Liver (tissue), 8 donors: ENCODE measurements at regions not wholly inside any gene's neighbourhood (a gene's known extent, or its start where the extent isn't known, plus 50 kb on each side); places are given as distances from the start of the nearest gene placed in this dataset.

Source experiments
- DNase-seq: peaks from one replicate; pipeline ENCODE4 v3.0.0-alpha.2; 2017; ENCODE audit warnings: low spot score
- H3K27ac ChIP-seq, 2 donors: one replicate each; pipeline ENCODE4 v1.7.0; 2013; ENCODE audit warnings: inconsistent platforms in 2 of 2, low read length in 2 of 2, control low read depth in 1 of 2, low read depth in 1 of 2, mild to moderate bottlenecking in 1 of 2
- H3K27me3 ChIP-seq, 4 donors: one replicate each; pipeline versions ENCODE4 v1.6.1 to v1.7.0; 2013; ENCODE audit warnings: low read length in 3 of 4, inconsistent platforms in 1 of 4, mild to moderate bottlenecking in 1 of 4, moderate library complexity in 1 of 4; ENCODE audit not compliant: control insufficient read depth in 4 of 4, insufficient read depth in 4 of 4
- H3K36me3 ChIP-seq, 4 donors: one replicate each; pipeline versions ENCODE4 v1.6.1 to v1.7.0; 2013; ENCODE audit warnings: low read length in 3 of 4, mild to moderate bottlenecking in 3 of 4, low read depth in 1 of 4, moderate library complexity in 1 of 4; ENCODE audit not compliant: control insufficient read depth in 4 of 4, insufficient read depth in 3 of 4
- H3K4me1 ChIP-seq, 4 donors: one replicate each; pipeline versions ENCODE4 v1.6.1 to v1.7.0; 2013; ENCODE audit warnings: low read length in 3 of 4, mild to moderate bottlenecking in 3 of 4, moderate library complexity in 1 of 4; ENCODE audit not compliant: control insufficient read depth in 4 of 4, insufficient read depth in 4 of 4
- H3K4me3 ChIP-seq, 3 donors: one replicate each; pipeline versions ENCODE4 v1.6.1 to v1.7.0; 2013; ENCODE audit warnings: low read length in 3 of 3, control low read depth in 1 of 3, low read depth in 1 of 3, mild to moderate bottlenecking in 1 of 3
- H3K9ac ChIP-seq, 2 donors: one replicate each; pipeline ENCODE4 v1.7.0; 2013; ENCODE audit warnings: low read length in 2 of 2, mild to moderate bottlenecking in 2 of 2, moderate library complexity in 2 of 2, control low read depth in 1 of 2, low read depth in 1 of 2
- H3K9me3 ChIP-seq, 4 donors: one replicate each; pipeline versions ENCODE4 v1.6.1 to v1.7.0; 2013; ENCODE audit warnings: low read length in 3 of 4; ENCODE audit not compliant: control insufficient read depth in 4 of 4
- EGR1 ChIP-seq, 2 donors: IDR thresholded peaks; 2 replicates each; pipeline ENCODE4 v1.6.1; 2016 to 2018; ENCODE audit warnings: antibody characterized with exemption in 2 of 2, low read depth in 2 of 2
- FOXA1 ChIP-seq: IDR thresholded peaks from 2 replicates; pipeline ENCODE4 v1.6.1; 2016; ENCODE audit warnings: antibody characterized with exemption
- FOXA2 ChIP-seq: IDR thresholded peaks from 2 replicates; pipeline ENCODE4 v1.6.1; 2016; ENCODE audit warnings: antibody characterized with exemption
- GABPA ChIP-seq, 2 donors: IDR thresholded peaks in 1 of 2; conservative IDR thresholded peaks in 1 of 2; 2 replicates each; pipeline ENCODE4 v1.6.1; 2016; ENCODE audit warnings: antibody characterized with exemption in 2 of 2, mild to moderate bottlenecking in 1 of 2, moderate library complexity in 1 of 2
- HNF4A ChIP-seq, 2 donors: conservative IDR thresholded peaks; 2 replicates each; pipeline ENCODE4 v1.6.1; 2016; ENCODE audit warnings: antibody characterized with exemption in 2 of 2, mild to moderate bottlenecking in 2 of 2
- HNF4G ChIP-seq: IDR thresholded peaks from 2 replicates; pipeline ENCODE4 v1.6.1; 2016; ENCODE audit warnings: antibody characterized with exemption
- JUND ChIP-seq, 2 donors: IDR thresholded peaks; 2 replicates each; pipeline ENCODE4 v1.6.1; 2016; ENCODE audit warnings: antibody characterized with exemption in 2 of 2
- RXRA ChIP-seq, 2 donors: IDR thresholded peaks; 2 replicates each; pipeline ENCODE4 v1.6.1; 2017 to 2018; ENCODE audit warnings: antibody characterized with exemption in 2 of 2, mild to moderate bottlenecking in 1 of 2
- TAF1 ChIP-seq: conservative IDR thresholded peaks from 2 replicates; pipeline ENCODE4 v1.6.1; 2016; ENCODE audit warnings: antibody characterized with exemption, mild to moderate bottlenecking
- YY1 ChIP-seq: IDR thresholded peaks from 2 replicates; pipeline ENCODE4 v1.6.1; 2016; ENCODE audit warnings: antibody characterized with exemption, mild to moderate bottlenecking
- WGBS: extraction: QIAGEN DNeasy Blood & Tissue Kit; methylation state at CpG from one replicate; pipeline ENCODE4 v1.1.7; 2013; 5-methylcytosine and 5-hydroxymethylcytosine counted together
- TF ChIP-seq, protein P1 (sequence below): IDR thresholded peaks from 2 replicates; pipeline ENCODE4 v1.6.1; 2016; ENCODE audit warnings: antibody characterized with exemption
- TF ChIP-seq, protein P2 (sequence below): IDR thresholded peaks from 2 replicates; pipeline ENCODE4 v1.6.1; 2016; ENCODE audit warnings: antibody characterized with exemption
- TF ChIP-seq, protein P3 (sequence below): fragments of 150-350 bp; IDR thresholded peaks from 2 replicates; pipeline ENCODE4 v1.5.1; 2017; ENCODE audit warnings: improper control_type of control experiment, low read depth, low read length; ENCODE audit not compliant: missing input control
- TF ChIP-seq, protein P4 (sequence below): IDR thresholded peaks from 2 replicates; pipeline ENCODE4 v1.6.1; 2016; ENCODE audit warnings: antibody characterized with exemption
- donor health status: healthy.
- donor health status: healthy.
- donor health status: healthy.
- donor health status: healthy.
- donor health status: healthy.

DNA sequence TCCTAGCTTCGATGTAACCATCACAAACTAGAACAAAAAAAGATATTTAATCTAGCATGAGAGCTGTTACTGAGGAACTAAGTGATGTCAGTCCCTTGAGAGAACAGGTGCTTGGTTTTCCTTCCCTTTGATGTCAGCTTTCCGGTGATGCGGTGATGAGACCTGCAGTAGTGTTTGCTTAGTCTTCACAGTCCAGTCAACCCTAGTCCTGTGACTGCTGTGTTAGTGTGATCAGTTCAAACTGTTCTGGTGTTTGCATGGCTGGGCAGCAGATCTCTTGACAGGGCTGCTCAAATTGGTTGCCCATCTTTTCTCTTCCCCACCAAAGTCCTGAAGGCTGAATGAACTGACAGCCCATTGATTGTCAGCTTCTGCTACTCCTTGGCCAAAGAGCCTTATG is 608.6 kb upstream of the DAB2 start:
- peaks cover 0 to 17% (median 0%) of the 10 kb centered on the region in 4 donors for H3K27me3 ChIP-seq
- no peak for DNase-seq
- H3K9ac ChIP-seq = no peak overlapping the region
- H3K9me3 ChIP-seq = no peaks in the 10 kb centered on the region
- no peak overlapping the region for H3K27ac ChIP-seq
- H3K4me1 ChIP-seq = no peaks in the 10 kb centered on the region
- TF ChIP-seq, protein P1, sequence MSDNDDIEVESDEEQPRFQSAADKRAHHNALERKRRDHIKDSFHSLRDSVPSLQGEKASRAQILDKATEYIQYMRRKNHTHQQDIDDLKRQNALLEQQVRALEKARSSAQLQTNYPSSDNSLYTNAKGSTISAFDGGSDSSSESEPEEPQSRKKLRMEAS = no peak
- TF ChIP-seq JUND (IDR thresholded peaks at IDR 0.05) (no peak), YY1 (no peak), FOXA1 (no peak), FOXA2 (no peak), HNF4G (no peak)
- TF ChIP-seq, protein P2, sequence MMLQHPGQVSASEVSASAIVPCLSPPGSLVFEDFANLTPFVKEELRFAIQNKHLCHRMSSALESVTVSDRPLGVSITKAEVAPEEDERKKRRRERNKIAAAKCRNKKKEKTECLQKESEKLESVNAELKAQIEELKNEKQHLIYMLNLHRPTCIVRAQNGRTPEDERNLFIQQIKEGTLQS = no peak
- 82% methylated on average over 3 of the region's 3 CpGs for WGBS
- H3K36me3 ChIP-seq = no peaks in the 10 kb centered on the region
- no peak overlapping the region for H3K4me3 ChIP-seq

DNA sequence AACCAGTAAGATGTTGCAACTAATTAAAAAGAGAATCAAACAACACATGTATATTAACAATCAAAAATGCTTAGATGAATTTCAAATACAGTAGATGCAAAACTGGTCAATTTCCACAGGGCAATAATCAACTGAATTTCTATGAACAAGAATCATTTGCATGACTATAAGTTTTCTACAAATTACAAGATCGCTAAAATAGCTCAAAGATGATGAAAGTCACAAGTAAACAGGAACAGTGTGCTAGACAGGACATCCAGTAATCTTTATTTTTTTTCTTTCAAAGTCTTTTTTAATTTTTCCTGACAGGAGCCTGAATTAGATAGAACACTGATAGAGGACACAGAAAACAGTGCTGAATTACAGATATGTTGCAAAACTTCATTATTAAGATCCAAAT is 608.2 kb upstream of the DAB2 start:
- 95% methylated on average over 1 of the region's 1 CpG for WGBS
- Histone ChIP-seq H3K4me3 (no peak overlapping the region), H3K9me3 (no peaks in the 10 kb centered on the region), H3K36me3 (no peaks in the 10 kb centered on the region), H3K9ac (no peak overlapping the region), H3K4me1 (no peaks in the 10 kb centered on the region), H3K27ac (no peak overlapping the region), H3K27me3 (peaks cover 0 to 17% (median 0%) of the 10 kb centered on the region in 4 donors)
- TF ChIP-seq HNF4G (no peak), RXRA (IDR thresholded peaks at IDR 0.05) (no peak), HNF4A (conservative IDR thresholded peaks at IDR 0.05) (no peak), GABPA (IDR thresholded peaks at IDR 0.05 in 1 of 2, conservative IDR thresholded peaks at IDR 0.05 in 1 of 2) (no peak), EGR1 (IDR thresholded peaks at IDR 0.05; ENCODE audit: low read depth in 2 of 2) (no peak), JUND (IDR thresholded peaks at IDR 0.05) (no peak)
- TF ChIP-seq, protein P3, sequence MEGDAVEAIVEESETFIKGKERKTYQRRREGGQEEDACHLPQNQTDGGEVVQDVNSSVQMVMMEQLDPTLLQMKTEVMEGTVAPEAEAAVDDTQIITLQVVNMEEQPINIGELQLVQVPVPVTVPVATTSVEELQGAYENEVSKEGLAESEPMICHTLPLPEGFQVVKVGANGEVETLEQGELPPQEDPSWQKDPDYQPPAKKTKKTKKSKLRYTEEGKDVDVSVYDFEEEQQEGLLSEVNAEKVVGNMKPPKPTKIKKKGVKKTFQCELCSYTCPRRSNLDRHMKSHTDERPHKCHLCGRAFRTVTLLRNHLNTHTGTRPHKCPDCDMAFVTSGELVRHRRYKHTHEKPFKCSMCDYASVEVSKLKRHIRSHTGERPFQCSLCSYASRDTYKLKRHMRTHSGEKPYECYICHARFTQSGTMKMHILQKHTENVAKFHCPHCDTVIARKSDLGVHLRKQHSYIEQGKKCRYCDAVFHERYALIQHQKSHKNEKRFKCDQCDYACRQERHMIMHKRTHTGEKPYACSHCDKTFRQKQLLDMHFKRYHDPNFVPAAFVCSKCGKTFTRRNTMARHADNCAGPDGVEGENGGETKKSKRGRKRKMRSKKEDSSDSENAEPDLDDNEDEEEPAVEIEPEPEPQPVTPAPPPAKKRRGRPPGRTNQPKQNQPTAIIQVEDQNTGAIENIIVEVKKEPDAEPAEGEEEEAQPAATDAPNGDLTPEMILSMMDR = no peak
- DNase-seq = no peak

DNA sequence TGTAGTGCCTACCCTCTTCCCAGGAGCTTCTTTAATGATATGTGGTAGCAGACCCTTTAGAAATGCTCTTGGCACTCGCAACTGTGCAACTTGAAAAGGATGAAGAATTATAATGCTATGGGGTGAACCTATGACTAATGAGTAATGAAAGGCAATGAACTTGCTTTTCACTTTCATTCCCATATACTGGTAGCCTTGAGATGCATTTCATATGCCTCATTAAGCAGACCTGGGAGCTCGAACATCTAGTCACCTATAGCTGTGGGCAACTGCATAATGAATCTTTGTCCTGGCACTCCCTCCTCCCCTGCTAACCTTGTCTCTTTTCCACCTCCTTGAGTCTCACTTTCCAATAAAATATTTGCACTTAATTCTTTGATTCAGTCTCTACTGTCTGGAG is 605.9 kb upstream of the DAB2 start:
- WGBS = 78% methylated on average over 2 of the region's 2 CpGs
- Histone ChIP-seq H3K4me1 (no peaks in the 10 kb centered on the region), H3K9me3 (no peaks in the 10 kb centered on the region), H3K4me3 (no peak overlapping the region), H3K36me3 (no peaks in the 10 kb centered on the region), H3K27ac (no peak overlapping the region), H3K27me3 (peaks cover 0 to 17% (median 0%) of the 10 kb centered on the region in 4 donors), H3K9ac (no peak overlapping the region)
- DNase-seq = no peak
- TF ChIP-seq RXRA (IDR thresholded peaks at IDR 0.05) (no peak), FOXA1 (no peak), GABPA (IDR thresholded peaks at IDR 0.05 in 1 of 2, conservative IDR thresholded peaks at IDR 0.05 in 1 of 2) (no peak), TAF1 (no peak)
- TF ChIP-seq, protein P4, sequence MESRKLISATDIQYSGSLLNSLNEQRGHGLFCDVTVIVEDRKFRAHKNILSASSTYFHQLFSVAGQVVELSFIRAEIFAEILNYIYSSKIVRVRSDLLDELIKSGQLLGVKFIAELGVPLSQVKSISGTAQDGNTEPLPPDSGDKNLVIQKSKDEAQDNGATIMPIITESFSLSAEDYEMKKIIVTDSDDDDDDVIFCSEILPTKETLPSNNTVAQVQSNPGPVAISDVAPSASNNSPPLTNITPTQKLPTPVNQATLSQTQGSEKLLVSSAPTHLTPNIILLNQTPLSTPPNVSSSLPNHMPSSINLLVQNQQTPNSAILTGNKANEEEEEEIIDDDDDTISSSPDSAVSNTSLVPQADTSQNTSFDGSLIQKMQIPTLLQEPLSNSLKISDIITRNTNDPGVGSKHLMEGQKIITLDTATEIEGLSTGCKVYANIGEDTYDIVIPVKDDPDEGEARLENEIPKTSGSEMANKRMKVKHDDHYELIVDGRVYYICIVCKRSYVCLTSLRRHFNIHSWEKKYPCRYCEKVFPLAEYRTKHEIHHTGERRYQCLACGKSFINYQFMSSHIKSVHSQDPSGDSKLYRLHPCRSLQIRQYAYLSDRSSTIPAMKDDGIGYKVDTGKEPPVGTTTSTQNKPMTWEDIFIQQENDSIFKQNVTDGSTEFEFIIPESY = no peak
- TF ChIP-seq, protein P2 = no peak
- TF ChIP-seq, protein P1 = no peak
